HL-60 (cell line): ENCODE measurements at regions not wholly inside any gene's neighbourhood (a gene's known extent, or its start where the extent isn't known, plus 50 kb on each side); places are given as distances from the start of the nearest gene placed in this dataset.

ENCODE experiments used
- DNase-seq, 2 experiments: peaks; one replicate each; pipeline ENCODE4 v3.0.0-alpha.2; 2010 to 2020; ENCODE audit warnings: low read depth in 1 of 2, low spot score in 1 of 2
- H3K27ac ChIP-seq: fragments of 250-450 bp; sonication (Bioruptor Pico); replicated peaks from 2 replicates; pipeline ENCODE4 v1.5.1; 2020; ENCODE audit warnings: mild to moderate bottlenecking, moderate library complexity
- H3K27me3 ChIP-seq: fragments of 250-450 bp; sonication (Bioruptor Pico); 2 replicates; pipeline ENCODE4 v1.5.1; 2021; ENCODE audit warnings: mild to moderate bottlenecking, moderate library complexity; ENCODE audit not compliant: insufficient read depth, poor library complexity, severe bottlenecking
- H3K4me3 ChIP-seq: replicated peaks from 2 replicates; pipeline ENCODE4 v1.5.1; 2011; ENCODE audit warnings: mild to moderate bottlenecking, control low read depth, low read length; ENCODE audit not compliant: insufficient read depth
- CTCF ChIP-seq: IDR thresholded peaks from one replicate; pipeline ENCODE4 v1.5.1; 2011; ENCODE audit warnings: low read length, control low read depth, inconsistent platforms; ENCODE audit not compliant: insufficient read depth
- GABPA ChIP-seq: IDR thresholded peaks from 2 replicates; pipeline ENCODE4 v1.6.1; 2012; ENCODE audit warnings: low read depth
- POLR2AphosphoS5 ChIP-seq: IDR thresholded peaks from 2 replicates; pipeline ENCODE4 v1.6.1; 2012; ENCODE audit warnings: low read depth
- REST ChIP-seq: IDR thresholded peaks from 2 replicates; pipeline ENCODE4 v1.6.1; 2012; ENCODE audit warnings: low read depth; ENCODE audit not compliant: insufficient replicate concordance
- SPI1 ChIP-seq: IDR thresholded peaks from 2 replicates; pipeline ENCODE4 v1.6.1; 2012; ENCODE audit warnings: low read depth, mild to moderate bottlenecking, borderline replicate concordance

GRCh38 chr5:173727839-173728778 is 111.7 kb upstream of the BOD1 start:
- no peak for TF ChIP-seq REST
- TF ChIP-seq GABPA, result no peak
- no peak for TF ChIP-seq CTCF
- no peak for TF ChIP-seq SPI1
- no peak for TF ChIP-seq POLR2AphosphoS5
- DNase-seq, result no peak
- no peaks in the 10 kb centered on the region for H3K27me3 ChIP-seq
- H3K27ac ChIP-seq, result no peak overlapping the region
- H3K4me3 ChIP-seq, result no peak overlapping the region

- H3K27me3 ChIP-seq, result no peaks in the 10 kb centered on the region
- no peak overlapping the region for H3K4me3 ChIP-seq
- TF ChIP-seq SPI1 (no peak), POLR2AphosphoS5 (no peak), GABPA (no peak), REST (no peak), CTCF (no peak)
- H3K27ac ChIP-seq, result no peak overlapping the region
- DNase-seq, result no peak
Observed at GRCh38 chr5:173729079-173729765, 112.8 kb upstream of the BOD1 start.

GRCh38 chr5:173730632-173731298 is 114.3 kb upstream of the BOD1 start:
- H3K27me3 ChIP-seq, result no peaks in the 10 kb centered on the region
- no peak overlapping the region for H3K27ac ChIP-seq
- TF ChIP-seq CTCF (no peak), REST (no peak), SPI1 (no peak), POLR2AphosphoS5 (no peak), GABPA (no peak)
- no peak for DNase-seq
- H3K4me3 ChIP-seq, result no peak overlapping the region
